ENCODE measurements at regions not wholly inside any gene's neighbourhood (a gene's known extent, or its start where the extent isn't known, plus 50 kb on each side); places are given as distances from the start of the nearest gene placed in this dataset.

DNA sequence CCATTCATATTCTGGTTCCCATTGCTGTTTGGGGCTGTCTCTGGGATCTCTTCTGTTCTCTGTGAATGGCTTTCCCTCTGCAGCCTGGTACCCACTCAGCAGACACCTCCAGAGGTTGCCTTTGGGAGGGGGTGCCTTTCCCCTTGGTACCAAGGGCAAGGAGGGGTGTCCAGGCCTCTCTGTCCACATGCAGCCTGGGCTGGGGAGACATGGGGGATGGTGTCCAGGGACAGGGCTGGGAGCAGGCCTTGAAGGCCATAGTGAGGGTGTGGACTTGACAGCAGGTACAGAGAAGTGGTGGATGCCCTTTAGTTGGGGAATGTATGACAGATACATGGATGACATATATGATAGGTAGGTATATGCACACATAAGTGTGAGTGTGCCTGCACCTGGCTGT, 83.7 kb downstream of the PLXNA1 start:
- no peak overlapping the region for H3K9ac ChIP-seq (ENCODE audit: insufficient read depth, low read length)
- no peak overlapping the region for H3K4me3 ChIP-seq (replicated peaks in 1 of 4; ENCODE audit: control extremely low read depth in 1 of 4, insufficient read depth in 1 of 4, low read depth in 3 of 4, low read length in 4 of 4)
- no peak for DNase-seq (ENCODE audit: low read depth in 2 of 2)
- no peaks in the 10 kb centered on the region for H4K20me1 ChIP-seq (ENCODE audit: control insufficient read depth, extremely low read depth, insufficient read depth, low read length)
- no peak overlapping the region for H2AFZ ChIP-seq (ENCODE audit: low read length)
- no peak overlapping the region for H3K4me2 ChIP-seq (ENCODE audit: extremely low read depth, insufficient read depth, low read length)
- no peak overlapping the region for H3K27ac ChIP-seq (ENCODE audit: insufficient read depth, low read length)
- TF ChIP-seq CTCF (conservative IDR thresholded peaks at IDR 0.05 in 1 of 2, IDR thresholded peaks at IDR 0.05 in 1 of 2; ENCODE audit: low read depth in 1 of 2, low read length in 2 of 2) (no peak), EZH2 (IDR thresholded peaks at IDR 0.05; ENCODE audit: low read length, missing control alignments) (no peak)
- no peaks in the 10 kb centered on the region for H3K4me1 ChIP-seq (ENCODE audit: control insufficient read depth, extremely low read depth, insufficient read depth, low read length)
- no peaks in the 10 kb centered on the region for H3K36me3 ChIP-seq (ENCODE audit: control insufficient read depth, insufficient read depth, low read length)
- H3K9me3 ChIP-seq (ENCODE audit: control insufficient read depth, insufficient read depth, low read depth, low read length) = no peaks in the 10 kb centered on the region
- H3K27me3 ChIP-seq (ENCODE audit: control insufficient read depth, insufficient read depth, low read length) = no peaks in the 10 kb centered on the region
- H3K79me2 ChIP-seq (ENCODE audit: control insufficient read depth, insufficient read depth, low read length) = no peaks in the 10 kb centered on the region

- no peak overlapping the region for H3K4me3 ChIP-seq (replicated peaks in 1 of 4; ENCODE audit: control extremely low read depth in 1 of 4, insufficient read depth in 1 of 4, low read depth in 3 of 4, low read length in 4 of 4)
- H3K4me2 ChIP-seq (ENCODE audit: extremely low read depth, insufficient read depth, low read length) = no peak overlapping the region
- no peak overlapping the region for H2AFZ ChIP-seq (ENCODE audit: low read length)
- no peak for DNase-seq (ENCODE audit: low read depth in 2 of 2)
- no peak overlapping the region for H3K9ac ChIP-seq (ENCODE audit: insufficient read depth, low read length)
- H3K9me3 ChIP-seq (ENCODE audit: control insufficient read depth, insufficient read depth, low read depth, low read length) = no peaks in the 10 kb centered on the region
- H4K20me1 ChIP-seq (ENCODE audit: control insufficient read depth, extremely low read depth, insufficient read depth, low read length) = no peaks in the 10 kb centered on the region
- H3K27ac ChIP-seq (ENCODE audit: insufficient read depth, low read length) = no peak overlapping the region
- TF ChIP-seq CTCF (conservative IDR thresholded peaks at IDR 0.05 in 1 of 2, IDR thresholded peaks at IDR 0.05 in 1 of 2; ENCODE audit: low read depth in 1 of 2, low read length in 2 of 2) = no peak
- TF ChIP-seq EZH2 (IDR thresholded peaks at IDR 0.05; ENCODE audit: low read length, missing control alignments) = no peak
- no peaks in the 10 kb centered on the region for H3K4me1 ChIP-seq (ENCODE audit: control insufficient read depth, extremely low read depth, insufficient read depth, low read length)
- H3K79me2 ChIP-seq (ENCODE audit: control insufficient read depth, insufficient read depth, low read length) = no peaks in the 10 kb centered on the region
- no peaks in the 10 kb centered on the region for H3K27me3 ChIP-seq (ENCODE audit: control insufficient read depth, insufficient read depth, low read length)
- H3K36me3 ChIP-seq (ENCODE audit: control insufficient read depth, insufficient read depth, low read length) = no peaks in the 10 kb centered on the region
Measured at GRCh38 chr3:127067116-127067910, 84.4 kb downstream of the PLXNA1 start.

DNA sequence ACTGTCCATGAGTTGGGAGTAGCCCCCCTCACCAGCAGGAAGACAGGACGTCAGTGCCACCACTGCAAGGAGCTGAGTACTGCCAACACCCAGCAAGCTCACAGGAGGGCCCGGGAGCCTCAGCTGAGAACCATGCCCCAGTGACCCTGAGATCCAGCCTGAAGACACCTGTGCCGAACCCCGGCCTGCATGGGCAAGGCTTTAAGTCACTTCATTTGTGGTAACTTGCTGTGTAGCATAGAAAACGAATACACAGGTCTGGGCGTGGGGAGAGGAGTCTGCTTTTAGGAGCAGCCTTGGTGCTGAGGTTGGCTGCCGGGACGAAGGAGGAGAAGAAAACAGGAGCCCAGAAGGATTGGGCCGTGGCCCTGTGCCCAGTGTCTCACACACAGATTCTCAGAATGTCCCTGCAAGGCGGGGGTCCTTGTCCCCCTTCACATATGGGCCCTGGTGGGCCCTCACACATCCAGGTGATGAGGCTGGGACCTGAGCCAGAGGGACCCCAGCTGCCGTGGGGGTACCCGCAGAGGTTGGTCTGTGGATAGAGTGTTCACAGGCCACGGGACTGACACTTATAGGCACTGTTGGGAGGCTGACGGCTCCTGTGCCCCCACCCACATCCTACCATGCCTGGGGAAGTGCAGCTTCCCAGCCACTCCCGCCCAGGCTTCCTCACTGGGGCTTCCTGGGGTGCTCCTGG, 85.3 kb downstream of the PLXNA1 start:
- no peaks in the 10 kb centered on the region for H3K4me1 ChIP-seq (ENCODE audit: control insufficient read depth, extremely low read depth, insufficient read depth, low read length)
- no peak for DNase-seq (ENCODE audit: low read depth in 2 of 2)

More for the DNA sequence above, 85.3 kb downstream of the PLXNA1 start:
- Histone ChIP-seq H3K9ac (ENCODE audit: insufficient read depth, low read length) (no peak overlapping the region), H3K4me3 (replicated peaks in 1 of 4; ENCODE audit: control extremely low read depth in 1 of 4, insufficient read depth in 1 of 4, low read depth in 3 of 4, low read length in 4 of 4) (no peak overlapping the region), H2AFZ (ENCODE audit: low read length) (no peak overlapping the region), H3K27ac (ENCODE audit: insufficient read depth, low read length) (no peak overlapping the region), H4K20me1 (ENCODE audit: control insufficient read depth, extremely low read depth, insufficient read depth, low read length) (no peaks in the 10 kb centered on the region), H3K79me2 (ENCODE audit: control insufficient read depth, insufficient read depth, low read length) (no peaks in the 10 kb centered on the region), H3K9me3 (ENCODE audit: control insufficient read depth, insufficient read depth, low read depth, low read length) (no peaks in the 10 kb centered on the region), H3K27me3 (ENCODE audit: control insufficient read depth, insufficient read depth, low read length) (no peaks in the 10 kb centered on the region), H3K4me2 (ENCODE audit: extremely low read depth, insufficient read depth, low read length) (no peak overlapping the region), H3K36me3 (ENCODE audit: control insufficient read depth, insufficient read depth, low read length) (no peaks in the 10 kb centered on the region)
- TF ChIP-seq CTCF (conservative IDR thresholded peaks at IDR 0.05 in 1 of 2, IDR thresholded peaks at IDR 0.05 in 1 of 2; ENCODE audit: low read depth in 1 of 2, low read length in 2 of 2) = no peak
- TF ChIP-seq EZH2 (IDR thresholded peaks at IDR 0.05; ENCODE audit: low read length, missing control alignments) = no peak

All from fibroblast of lung (primary cell).